GM13977 (cell line): ENCODE measurements at regions not wholly inside any gene's neighbourhood (a gene's known extent, or its start where the extent isn't known, plus 50 kb on each side); places are given as distances from the start of the nearest gene placed in this dataset.

Experiments
- DNase-seq: peaks from one replicate; pipeline ENCODE4 v3.0.0; 2012; ENCODE audit warnings: low spot score
- CTCF ChIP-seq: IDR thresholded peaks from 2 replicates; pipeline ENCODE4 v1.5.1; 2012; ENCODE audit warnings: mild to moderate bottlenecking, control low read depth; ENCODE audit not compliant: insufficient read depth; ENCODE audit errors: extremely low read depth, missing control alignments
- in situ Hi-C: fragments of 300-500 bp; cut with MboI; formaldehyde crosslinking; loops from one replicate; pipeline ENCODE4 v1.12.0; 2022; ENCODE audit warnings: low sequenced_read_pairs, low pct_unique_long_range_greater_than_20kb, mixed read lengths, inconsistent platforms; ENCODE audit not compliant: unreplicated experiment

GRCh38 chr12:91885851-91886731, 259.6 kb downstream of the BTG1 start:
- TF ChIP-seq CTCF, result no peak
- DNase-seq, result no peak
- in situ Hi-C loops, result no loop called here

- in situ Hi-C loops, result no loop called here
- no peak for DNase-seq
- no peak for TF ChIP-seq CTCF
These were observed 261.4 kb downstream of the BTG1 start for GRCh38 chr12:91884230-91884629.

GRCh38 chr12:91883811-91884210, 261.8 kb downstream of the BTG1 start:
- in situ Hi-C loops, result no loop called here
- no peak for DNase-seq
- TF ChIP-seq CTCF, result no peak

GRCh38 chr12:91882910-91883309, 262.7 kb downstream of the BTG1 start:
- in situ Hi-C loops, result no loop called here
- no peak for TF ChIP-seq CTCF
- no peak for DNase-seq

GRCh38 chr12:91880528-91880927, 265.1 kb downstream of the BTG1 start:
- TF ChIP-seq CTCF, result no peak
- in situ Hi-C loops, result no loop called here
- DNase-seq, result no peak

GRCh38 chr12:91877456-91878235, 268.0 kb downstream of the BTG1 start:
- no peak for TF ChIP-seq CTCF
- in situ Hi-C loops, result no loop called here
- DNase-seq, result no peak
